ENCODE measurements at regions not wholly inside any gene's neighbourhood (a gene's known extent, or its start where the extent isn't known, plus 50 kb on each side); places are given as distances from the start of the nearest gene placed in this dataset.
A peak's percentile ranks its signal among the peaks of the same experiment; 100 is the strongest.
"Not testable (repeated sequence)": the region's sequence is repeated elsewhere in the genome, so short reads cannot be mapped to it uniquely, and the experiment has no call there.

DNA sequence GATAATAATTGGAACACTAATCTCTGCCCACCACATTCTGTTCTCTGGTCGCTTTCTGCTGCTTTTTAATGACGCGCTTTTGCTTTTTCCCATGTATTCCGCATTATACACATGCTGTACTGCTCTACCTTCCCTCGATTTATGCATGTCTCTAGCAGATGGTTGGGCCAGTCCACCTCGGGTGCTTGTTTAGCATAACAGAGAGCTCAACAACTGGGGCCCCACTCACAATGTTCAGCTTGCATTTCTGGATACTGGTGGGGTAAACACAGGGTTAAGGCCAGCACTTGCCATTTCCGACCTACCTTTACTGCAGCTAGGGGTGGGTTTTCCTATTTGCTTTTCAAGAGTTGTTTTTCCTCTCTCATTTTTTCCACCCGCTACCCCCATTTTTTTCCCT is 255.8 kb downstream of the SOX3 start:
- Histone ChIP-seq H3K4me1 (ENCODE audit: control insufficient read depth, insufficient read depth, low read length) (no peaks in the 10 kb centered on the region), H3K36me3 (ENCODE audit: control insufficient read depth, insufficient read depth, low read length) (no peaks in the 10 kb centered on the region), H3K27me3 (ENCODE audit: control insufficient read depth, insufficient read depth, low read length) (no peaks in the 10 kb centered on the region), H3K9me3 (ENCODE audit: control insufficient read depth, insufficient read depth, low read depth, low read length) (no peaks in the 10 kb centered on the region), H3K27ac (ENCODE audit: low read length) (no peak overlapping the region), H3K4me3 (ENCODE audit: low read depth in 2 of 2, low read length in 2 of 2) (no peak overlapping the region)
- no peak for ATAC-seq
- BruUV-seq (replicated peaks), result no TSS peak
- TF ChIP-seq, protein P1, sequence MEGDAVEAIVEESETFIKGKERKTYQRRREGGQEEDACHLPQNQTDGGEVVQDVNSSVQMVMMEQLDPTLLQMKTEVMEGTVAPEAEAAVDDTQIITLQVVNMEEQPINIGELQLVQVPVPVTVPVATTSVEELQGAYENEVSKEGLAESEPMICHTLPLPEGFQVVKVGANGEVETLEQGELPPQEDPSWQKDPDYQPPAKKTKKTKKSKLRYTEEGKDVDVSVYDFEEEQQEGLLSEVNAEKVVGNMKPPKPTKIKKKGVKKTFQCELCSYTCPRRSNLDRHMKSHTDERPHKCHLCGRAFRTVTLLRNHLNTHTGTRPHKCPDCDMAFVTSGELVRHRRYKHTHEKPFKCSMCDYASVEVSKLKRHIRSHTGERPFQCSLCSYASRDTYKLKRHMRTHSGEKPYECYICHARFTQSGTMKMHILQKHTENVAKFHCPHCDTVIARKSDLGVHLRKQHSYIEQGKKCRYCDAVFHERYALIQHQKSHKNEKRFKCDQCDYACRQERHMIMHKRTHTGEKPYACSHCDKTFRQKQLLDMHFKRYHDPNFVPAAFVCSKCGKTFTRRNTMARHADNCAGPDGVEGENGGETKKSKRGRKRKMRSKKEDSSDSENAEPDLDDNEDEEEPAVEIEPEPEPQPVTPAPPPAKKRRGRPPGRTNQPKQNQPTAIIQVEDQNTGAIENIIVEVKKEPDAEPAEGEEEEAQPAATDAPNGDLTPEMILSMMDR (IDR thresholded peaks at IDR 0.05), result no peak
- TF ChIP-seq REST (IDR thresholded peaks at IDR 0.05; ENCODE audit: insufficient read depth in 1 of 2, low read depth in 2 of 2, low read length in 1 of 2) (no peak), POLR2AphosphoS5 (IDR thresholded peaks at IDR 0.05; ENCODE audit: low read depth, low read length) (no peak), TCF7L2 (IDR thresholded peaks at IDR 0.05; ENCODE audit: low read depth, low read length) (no peak), SIN3A (IDR thresholded peaks at IDR 0.05; ENCODE audit: borderline replicate concordance, insufficient read depth, low read depth, low read length) (no peak)
- intact Hi-C loops (cut with micrococcal nuclease; ENCODE audit: unreplicated experiment) (no loop called here), in situ Hi-C loops (cut with HindIII; ENCODE audit: low pct_unique_long_range_greater_than_20kb, low sequenced_read_pairs) (no loop called here)
- CTCF ChIA-PET, result no interaction called here
- DNase-seq (ENCODE audit: low read depth, low spot score), result no peak
- POLR2A ChIA-PET, result no interaction called here

- Histone ChIP-seq H3K27me3 (ENCODE audit: control insufficient read depth, insufficient read depth, low read length) (no peaks in the 10 kb centered on the region), H3K9me3 (ENCODE audit: control insufficient read depth, insufficient read depth, low read depth, low read length) (no peaks in the 10 kb centered on the region), H3K4me3 (ENCODE audit: low read depth in 2 of 2, low read length in 2 of 2) (no peak overlapping the region), H3K36me3 (ENCODE audit: control insufficient read depth, insufficient read depth, low read length) (no peaks in the 10 kb centered on the region), H3K4me1 (ENCODE audit: control insufficient read depth, insufficient read depth, low read length) (no peaks in the 10 kb centered on the region), H3K27ac (ENCODE audit: low read length) (no peak overlapping the region)
- in situ Hi-C loops (cut with HindIII; ENCODE audit: low pct_unique_long_range_greater_than_20kb, low sequenced_read_pairs) (no loop called here), intact Hi-C loops (cut with micrococcal nuclease; ENCODE audit: unreplicated experiment) (no loop called here)
- CTCF ChIA-PET, result no interaction called here
- BruUV-seq (replicated peaks), result no TSS peak
- POLR2A ChIA-PET, result no interaction called here
- no peak for ATAC-seq
- DNase-seq (ENCODE audit: low read depth, low spot score), result no peak
- TF ChIP-seq, protein P1 (IDR thresholded peaks at IDR 0.05), result no peak
- TF ChIP-seq REST (IDR thresholded peaks at IDR 0.05; ENCODE audit: insufficient read depth in 1 of 2, low read depth in 2 of 2, low read length in 1 of 2) (no peak), POLR2AphosphoS5 (IDR thresholded peaks at IDR 0.05; ENCODE audit: low read depth, low read length) (no peak), TCF7L2 (IDR thresholded peaks at IDR 0.05; ENCODE audit: low read depth, low read length) (no peak), SIN3A (IDR thresholded peaks at IDR 0.05; ENCODE audit: borderline replicate concordance, insufficient read depth, low read depth, low read length) (no peak)
These were observed 263.9 kb upstream of the CXorf66 start for GRCh38 chrX:140229191-140229590.

- peak; percentile 20 for DNase-seq (ENCODE audit: low read depth, low spot score)
These were observed 260.7 kb upstream of the CXorf66 start for GRCh38 chrX:140226037-140226436.

GRCh38 chrX:140215894-140216293 is 250.6 kb upstream of the CXorf66 start:
- intact Hi-C loops (cut with micrococcal nuclease; ENCODE audit: unreplicated experiment); BruUV-seq (replicated peaks): not testable (repeated sequence)

More at GRCh38 chrX:140226037-140226436, 260.7 kb upstream of the CXorf66 start:
- H3K36me3 ChIP-seq (ENCODE audit: control insufficient read depth, insufficient read depth, low read length); ATAC-seq; intact Hi-C loops (cut with micrococcal nuclease; ENCODE audit: unreplicated experiment); POLR2A ChIA-PET; H3K27ac ChIP-seq (ENCODE audit: low read length); H3K9me3 ChIP-seq (ENCODE audit: control insufficient read depth, insufficient read depth, low read depth, low read length); H3K4me1 ChIP-seq (ENCODE audit: control insufficient read depth, insufficient read depth, low read length); H3K27me3 ChIP-seq (ENCODE audit: control insufficient read depth, insufficient read depth, low read length); BruUV-seq (replicated peaks); H3K4me3 ChIP-seq (ENCODE audit: low read depth in 2 of 2, low read length in 2 of 2); in situ Hi-C loops (cut with HindIII; ENCODE audit: low pct_unique_long_range_greater_than_20kb, low sequenced_read_pairs); CTCF ChIA-PET: not testable (repeated sequence)

More at GRCh38 chrX:140215894-140216293, 250.6 kb upstream of the CXorf66 start:
- DNase-seq (ENCODE audit: low read depth, low spot score); H3K4me3 ChIP-seq (ENCODE audit: low read depth in 2 of 2, low read length in 2 of 2); H3K36me3 ChIP-seq (ENCODE audit: control insufficient read depth, insufficient read depth, low read length); H3K4me1 ChIP-seq (ENCODE audit: control insufficient read depth, insufficient read depth, low read length); H3K27me3 ChIP-seq (ENCODE audit: control insufficient read depth, insufficient read depth, low read length); CTCF ChIA-PET; ATAC-seq; H3K27ac ChIP-seq (ENCODE audit: low read length); in situ Hi-C loops (cut with HindIII; ENCODE audit: low pct_unique_long_range_greater_than_20kb, low sequenced_read_pairs); H3K9me3 ChIP-seq (ENCODE audit: control insufficient read depth, insufficient read depth, low read depth, low read length); POLR2A ChIA-PET: not testable (repeated sequence)
